HEK293 (cell line): ENCODE measurements at regions not wholly inside any gene's neighbourhood (a gene's known extent, or its start where the extent isn't known, plus 50 kb on each side); places are given as distances from the start of the nearest gene placed in this dataset.

ENCODE experiments used
- BCL11A ChIP-seq: fragments of 450-650 bp; formaldehyde crosslinking; IDR thresholded peaks from 2 replicates; pipeline ENCODE4 v1.5.1; 2016; ENCODE audit warnings: low read depth, missing biosample characterization, missing genetic modification characterization
- CTCF ChIP-seq: fragments of 450-650 bp; formaldehyde crosslinking; IDR thresholded peaks from 2 replicates; pipeline ENCODE4 v1.5.1; 2016; ENCODE audit warnings: missing biosample characterization, missing genetic modification characterization
- GLIS2 ChIP-seq: fragments of 450-650 bp; formaldehyde crosslinking; IDR thresholded peaks from 2 replicates; pipeline ENCODE4 v1.5.1; 2016; ENCODE audit warnings: missing biosample characterization, missing genetic modification characterization
- TCF7L2 ChIP-seq: IDR thresholded peaks from 2 replicates; pipeline ENCODE4 v1.6.1; 2011; ENCODE audit warnings: low read depth, mild to moderate bottlenecking, inconsistent platforms, low read length, moderate library complexity, borderline replicate concordance
- ZBTB11 ChIP-seq: fragments of 450-650 bp; formaldehyde crosslinking; conservative IDR thresholded peaks from 2 replicates; pipeline ENCODE4 v1.5.1; 2016; ENCODE audit warnings: low read depth, missing biosample characterization, missing genetic modification characterization
- ZBTB8A ChIP-seq: fragments of 450-650 bp; formaldehyde crosslinking; IDR thresholded peaks from 2 replicates; pipeline ENCODE4 v1.5.1; 2016; ENCODE audit warnings: missing biosample characterization, missing genetic modification characterization
- ZNF670 ChIP-seq: fragments of 450-650 bp; formaldehyde crosslinking; IDR thresholded peaks from 2 replicates; pipeline ENCODE4 v1.5.1; 2016; ENCODE audit warnings: missing biosample characterization, missing genetic modification characterization, low read depth

- no peak for TF ChIP-seq CTCF (tag by site-specific recombination)
- TF ChIP-seq GLIS2 (tag by site-specific recombination), result no peak
- no peak for TF ChIP-seq TCF7L2
- TF ChIP-seq ZNF670 (tag by site-specific recombination), result no peak
- TF ChIP-seq ZBTB11 (tag by site-specific recombination), result no peak
- no peak for TF ChIP-seq ZBTB8A (tag by site-specific recombination)
- no peak for TF ChIP-seq BCL11A
Observed at GRCh38 chr6:169949511-169950097, 198.2 kb downstream of the ERMARD start.
